ENCODE measurements at regions not wholly inside any gene's neighbourhood (a gene's known extent, or its start where the extent isn't known, plus 50 kb on each side); places are given as distances from the start of the nearest gene placed in this dataset.

GRCh38 chr2:151043484-151043883 is 218.2 kb downstream of the RBM43 start:
- ATAC-seq (no peak), DNase-seq (ENCODE audit: low spot score) (no peak)
- peaks cover 32% of the 10 kb centered on the region for H3K9me3 Mint-ChIP-seq
- no peak overlapping the region for H3K27ac Mint-ChIP-seq
- TF ChIP-seq CBFB (CRISPR knock-in tag; IDR thresholded peaks at IDR 0.05; ENCODE audit: low read depth) = no peak
- TF ChIP-seq, protein P1, sequence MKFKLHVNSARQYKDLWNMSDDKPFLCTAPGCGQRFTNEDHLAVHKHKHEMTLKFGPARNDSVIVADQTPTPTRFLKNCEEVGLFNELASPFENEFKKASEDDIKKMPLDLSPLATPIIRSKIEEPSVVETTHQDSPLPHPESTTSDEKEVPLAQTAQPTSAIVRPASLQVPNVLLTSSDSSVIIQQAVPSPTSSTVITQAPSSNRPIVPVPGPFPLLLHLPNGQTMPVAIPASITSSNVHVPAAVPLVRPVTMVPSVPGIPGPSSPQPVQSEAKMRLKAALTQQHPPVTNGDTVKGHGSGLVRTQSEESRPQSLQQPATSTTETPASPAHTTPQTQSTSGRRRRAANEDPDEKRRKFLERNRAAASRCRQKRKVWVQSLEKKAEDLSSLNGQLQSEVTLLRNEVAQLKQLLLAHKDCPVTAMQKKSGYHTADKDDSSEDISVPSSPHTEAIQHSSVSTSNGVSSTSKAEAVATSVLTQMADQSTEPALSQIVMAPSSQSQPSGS (CRISPR knock-in tag; IDR thresholded peaks at IDR 0.05; ENCODE audit: borderline replicate concordance, low read depth) = no peak
- TF ChIP-seq MYBL2 (CRISPR knock-in tag; IDR thresholded peaks at IDR 0.05) = no peak
- TF ChIP-seq ZNF425 (CRISPR knock-in tag; conservative IDR thresholded peaks at IDR 0.05) = no peak
- TF ChIP-seq KAT7 (CRISPR knock-in tag; IDR thresholded peaks at IDR 0.05; ENCODE audit: borderline replicate concordance) = no peak
- TF ChIP-seq, protein P2, sequence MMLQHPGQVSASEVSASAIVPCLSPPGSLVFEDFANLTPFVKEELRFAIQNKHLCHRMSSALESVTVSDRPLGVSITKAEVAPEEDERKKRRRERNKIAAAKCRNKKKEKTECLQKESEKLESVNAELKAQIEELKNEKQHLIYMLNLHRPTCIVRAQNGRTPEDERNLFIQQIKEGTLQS (CRISPR knock-in tag; conservative IDR thresholded peaks at IDR 0.05) = no peak
- TF ChIP-seq, protein P3, sequence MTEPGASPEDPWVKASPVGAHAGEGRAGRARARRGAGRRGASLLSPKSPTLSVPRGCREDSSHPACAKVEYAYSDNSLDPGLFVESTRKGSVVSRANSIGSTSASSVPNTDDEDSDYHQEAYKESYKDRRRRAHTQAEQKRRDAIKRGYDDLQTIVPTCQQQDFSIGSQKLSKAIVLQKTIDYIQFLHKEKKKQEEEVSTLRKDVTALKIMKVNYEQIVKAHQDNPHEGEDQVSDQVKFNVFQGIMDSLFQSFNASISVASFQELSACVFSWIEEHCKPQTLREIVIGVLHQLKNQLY (CRISPR knock-in tag; IDR thresholded peaks at IDR 0.05) = no peak
- TF ChIP-seq ZNF396 (CRISPR knock-in tag; IDR thresholded peaks at IDR 0.05; ENCODE audit: borderline replicate concordance) = no peak
- TF ChIP-seq PREB (CRISPR knock-in tag; IDR thresholded peaks at IDR 0.05; ENCODE audit: borderline replicate concordance) = no peak
- no peak for TF ChIP-seq E2F1 (CRISPR knock-in tag; IDR thresholded peaks at IDR 0.05)
- TF ChIP-seq SP1 (CRISPR knock-in tag; conservative IDR thresholded peaks at IDR 0.05) = no peak
- no peak for TF ChIP-seq ZNF138 (CRISPR knock-in tag; conservative IDR thresholded peaks at IDR 0.05)
- no peak for TF ChIP-seq JAZF1 (CRISPR knock-in tag; IDR thresholded peaks at IDR 0.05)
- no peak for TF ChIP-seq SMAD3 (CRISPR knock-in tag; IDR thresholded peaks at IDR 0.05; ENCODE audit: borderline replicate concordance)
- no peak for TF ChIP-seq NFE2L1 (CRISPR knock-in tag; IDR thresholded peaks at IDR 0.05)
- no peak for TF ChIP-seq FOXP1 (CRISPR knock-in tag; IDR thresholded peaks at IDR 0.05; ENCODE audit: borderline replicate concordance)
- no peak for TF ChIP-seq CTCF (IDR thresholded peaks at IDR 0.05)
- TF ChIP-seq CREB1 (CRISPR knock-in tag; IDR thresholded peaks at IDR 0.05) = no peak
- TF ChIP-seq AFF4 (CRISPR knock-in tag; IDR thresholded peaks at IDR 0.05; ENCODE audit: borderline replicate concordance) = no peak
- TF ChIP-seq FOXK1 (CRISPR knock-in tag; IDR thresholded peaks at IDR 0.05) = no peak
- H3K4me3 Mint-ChIP-seq = no peak overlapping the region
- CTCF ChIA-PET = no interaction called here
- no peaks in the 10 kb centered on the region; the same call in 1 of the 2 replicates for H3K27me3 Mint-ChIP-seq (ENCODE audit: low read depth)
- POLR2A ChIA-PET = no interaction called here
- 0 out of 2 replicates have a peak, but pooled peaks cover 5% of the 10 kb centered on the region for H3K4me1 Mint-ChIP-seq
- peaks cover 10% of the 10 kb centered on the region; the same call in 1 of the 2 replicates for H3K36me3 Mint-ChIP-seq

Measured in WTC11 (cell line).